Kasumi-1 (cell line): ENCODE measurements at regions not wholly inside any gene's neighbourhood (a gene's known extent, or its start where the extent isn't known, plus 50 kb on each side); places are given as distances from the start of the nearest gene placed in this dataset.

Experiments
- DNase-seq, 2 experiments: peaks; one replicate each; lab custom pipeline; 2025; lab: John Stamatoyannopoulos, UW

DNA sequence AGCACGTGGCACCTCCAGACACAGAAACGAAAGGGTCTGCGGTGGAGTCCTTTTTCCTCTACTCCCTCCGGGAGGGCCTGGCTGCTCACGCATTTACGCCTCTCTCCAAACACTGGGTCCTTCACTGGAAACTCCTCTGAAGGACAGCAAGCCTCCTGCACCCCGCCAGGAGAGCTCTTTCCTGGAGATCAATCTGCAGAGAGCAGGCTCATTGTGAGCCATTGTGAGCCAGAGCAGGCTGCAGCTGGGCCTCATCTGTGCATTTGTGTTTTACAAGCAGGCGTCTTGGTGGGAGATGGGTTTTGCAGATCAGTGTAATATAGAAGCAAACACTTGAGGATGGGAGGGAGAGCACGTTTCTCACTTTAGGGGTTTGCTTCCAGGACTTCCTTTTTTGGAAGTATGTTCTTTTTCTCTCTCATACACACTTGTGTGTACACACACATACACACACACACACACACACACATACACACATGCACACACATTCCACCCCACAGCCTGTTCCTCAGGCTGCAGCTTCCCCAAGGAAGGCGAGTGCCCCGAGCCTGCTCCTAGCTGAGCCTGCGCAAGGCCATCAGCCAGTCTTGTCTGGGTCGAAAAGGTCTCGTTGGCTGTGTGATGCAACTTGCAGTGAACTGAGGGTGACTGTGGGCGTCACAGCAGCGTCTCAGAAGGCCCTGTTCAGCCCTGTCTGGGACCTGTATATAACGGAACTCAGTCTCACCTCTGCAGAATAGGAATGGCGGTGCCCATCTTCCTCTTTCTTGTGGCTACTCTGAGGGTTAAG, 163.5 kb downstream of the GLI2 start:
- peak in 1 of 2 experiments; percentile 1 for DNase-seq

DNA sequence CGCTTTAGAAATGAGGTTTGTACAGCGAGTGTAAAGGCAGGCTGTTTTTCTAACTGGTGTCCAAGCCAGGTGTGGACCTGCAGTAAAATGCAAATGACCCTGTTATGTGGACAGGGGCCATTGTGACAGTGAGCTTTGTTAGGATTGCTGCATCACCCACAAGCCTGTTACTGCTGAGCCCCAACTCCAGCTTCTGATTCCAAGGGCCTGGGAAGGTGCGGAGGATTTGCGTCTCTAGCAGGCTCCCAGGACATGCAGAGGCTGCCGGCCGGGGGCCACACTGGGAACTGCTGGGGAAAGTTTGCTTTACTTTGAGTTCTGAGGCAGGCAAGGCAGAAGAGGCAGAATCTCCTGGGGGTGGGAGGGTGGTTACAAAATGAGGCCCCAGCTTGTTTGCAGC, 164.1 kb downstream of the GLI2 start:
- no peak for DNase-seq

DNA sequence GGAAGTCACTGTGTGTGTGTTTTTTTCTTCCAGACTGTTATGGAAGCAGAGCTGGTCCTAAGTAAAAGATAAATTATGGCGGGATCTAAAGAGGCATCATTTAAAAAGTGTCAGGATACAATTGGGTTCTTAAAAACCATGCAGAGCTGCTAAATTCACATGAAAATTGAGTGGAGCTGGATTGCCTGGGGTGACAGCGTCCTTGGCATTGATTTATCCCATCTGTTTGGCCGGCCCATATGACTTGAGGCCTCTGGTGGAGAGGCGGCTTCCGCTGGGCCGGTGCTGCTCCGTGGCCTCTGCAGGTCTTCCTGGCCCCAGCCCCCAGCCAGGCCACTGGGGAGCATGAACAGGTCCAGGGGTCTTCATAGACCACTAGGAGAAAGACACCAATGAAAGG, 165.5 kb downstream of the GLI2 start:
- DNase-seq: no peak

DNA sequence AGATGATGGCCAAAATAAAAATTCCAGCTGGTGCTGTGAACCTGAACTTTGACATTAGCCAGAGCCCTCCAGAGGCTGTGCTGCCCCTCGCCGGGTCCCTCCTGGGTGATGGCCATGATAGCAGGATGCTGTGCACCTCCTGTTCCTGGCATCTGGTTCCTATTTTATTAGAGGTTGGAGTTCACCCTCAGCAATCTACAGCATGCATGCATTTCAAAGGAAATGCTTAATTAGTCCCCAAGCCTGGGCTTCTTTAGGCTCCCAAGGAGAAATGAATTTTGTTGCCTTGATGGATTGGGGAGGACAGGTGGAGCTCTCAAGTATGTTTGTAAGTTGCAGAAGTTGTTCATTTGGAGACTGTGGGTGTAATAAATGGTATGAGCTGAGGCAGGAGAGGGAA, 166.9 kb downstream of the GLI2 start:
- DNase-seq: no peak

DNA sequence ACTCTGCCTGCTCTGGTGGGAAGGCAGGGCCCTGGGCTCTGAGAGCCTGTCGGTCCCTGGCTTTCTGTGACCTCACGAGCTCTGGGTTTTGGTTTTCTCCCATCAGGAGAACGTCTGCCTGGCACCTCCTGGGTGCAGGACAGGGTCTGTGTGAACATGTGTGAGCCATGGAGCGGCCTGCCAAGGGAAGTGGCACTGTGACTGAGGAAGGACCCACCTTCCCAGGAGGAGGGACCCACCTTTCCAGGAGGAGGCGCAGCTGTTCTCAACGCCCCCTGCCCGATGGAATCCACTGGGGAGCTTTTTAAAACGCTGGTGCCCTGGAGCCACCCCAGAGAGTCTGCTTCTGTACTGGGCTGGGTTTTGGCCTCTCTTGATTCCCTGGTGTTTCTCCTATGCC, 168.7 kb downstream of the GLI2 start:
- DNase-seq: no peak

DNA sequence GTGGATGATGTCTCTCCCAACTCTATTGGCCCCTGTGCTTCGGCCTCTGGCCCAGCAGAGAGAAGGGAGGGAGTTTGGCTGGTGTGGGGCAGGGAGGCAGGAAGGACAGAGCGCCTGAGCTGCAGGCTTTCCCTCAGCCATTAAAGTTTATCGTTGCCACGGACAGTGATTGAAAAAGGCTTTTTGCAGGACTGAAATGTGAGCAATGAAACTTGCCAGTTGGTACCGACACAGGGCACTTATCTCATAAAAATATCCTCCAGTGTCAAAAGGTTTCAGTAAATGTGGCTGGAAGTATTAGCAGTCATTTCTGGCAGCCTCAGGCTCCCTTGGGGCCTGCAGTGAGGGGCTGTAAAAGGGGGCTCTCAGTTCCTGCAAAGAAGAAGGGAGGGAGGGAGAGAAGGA, 169.2 kb downstream of the GLI2 start:
- no peak for DNase-seq

DNA sequence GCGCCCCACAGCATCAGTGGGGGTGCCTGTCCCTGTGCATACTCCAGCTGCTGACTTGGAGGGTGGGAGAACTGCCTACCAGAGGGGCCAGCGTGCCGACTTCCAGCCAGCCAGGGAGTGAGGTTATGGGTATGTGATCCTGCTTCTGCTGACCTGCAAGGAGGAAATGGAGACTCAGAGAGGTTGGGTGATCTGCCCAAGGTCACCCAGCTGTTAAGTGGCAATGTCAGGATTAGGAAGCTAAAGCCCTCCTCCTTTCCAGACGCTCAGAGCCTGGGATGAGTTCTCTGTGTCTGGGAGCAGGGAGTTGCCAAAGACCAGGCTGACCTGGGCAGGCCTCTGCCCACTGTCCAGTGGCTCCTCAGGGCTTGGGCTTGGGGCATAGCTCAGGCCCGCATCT, 169.6 kb downstream of the GLI2 start:
- no peak for DNase-seq

DNA sequence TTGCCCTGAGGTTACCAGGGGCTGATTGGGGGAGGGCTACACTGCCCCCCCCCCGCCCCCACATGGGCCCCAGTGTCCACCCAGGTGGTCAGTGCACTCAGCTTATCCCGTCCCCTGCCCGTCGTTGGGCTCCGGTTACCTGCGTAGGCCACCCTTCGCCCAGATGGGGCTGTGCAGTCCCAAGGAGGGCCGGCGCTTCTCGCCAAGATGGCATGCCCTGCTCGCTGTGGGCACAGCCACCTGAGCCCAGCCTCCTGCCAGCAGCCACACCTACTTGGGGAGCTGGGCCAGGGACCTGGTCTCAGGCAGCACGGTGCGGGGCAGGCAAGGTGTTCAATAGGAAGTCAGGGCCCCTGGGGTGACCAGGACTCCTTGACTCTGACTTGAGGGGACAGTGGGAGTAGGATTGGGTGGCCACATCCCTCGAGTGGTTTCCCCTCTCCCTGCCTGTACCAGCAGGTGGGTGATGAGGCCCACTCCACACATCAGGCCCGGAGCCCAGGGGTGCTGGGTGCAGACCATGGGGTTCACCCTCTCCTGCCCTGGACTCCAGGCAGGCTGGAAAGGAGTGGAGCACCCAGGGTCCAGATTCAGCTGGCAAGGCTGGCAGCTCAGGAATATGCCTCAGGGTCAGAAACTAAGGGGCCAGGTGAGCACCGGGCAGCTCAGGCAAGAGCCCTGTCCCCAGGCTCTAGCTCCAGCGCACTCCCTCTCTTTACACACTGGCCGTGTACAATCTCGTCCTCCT, 170.3 kb downstream of the GLI2 start:
- no peak for DNase-seq

DNA sequence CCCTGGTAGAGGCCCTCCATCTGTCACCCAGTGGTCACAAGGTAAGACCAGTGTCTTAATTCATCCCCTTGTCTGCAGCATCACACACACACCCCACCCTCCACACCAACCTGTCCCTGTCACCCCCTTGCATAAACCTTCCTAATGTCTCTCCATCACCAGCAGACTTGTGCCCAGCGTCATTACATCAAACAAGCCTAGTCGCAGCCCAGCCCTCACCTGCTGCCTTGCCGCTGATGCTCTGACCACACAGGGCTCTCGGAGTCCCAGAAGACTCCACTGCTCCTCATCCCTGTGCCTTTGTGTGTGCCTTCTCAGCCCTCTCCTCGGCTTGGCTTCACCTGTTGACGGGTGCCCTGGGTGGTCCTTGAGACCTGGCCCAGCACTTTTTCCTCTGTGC, 171.2 kb downstream of the GLI2 start:
- no peak for DNase-seq

DNA sequence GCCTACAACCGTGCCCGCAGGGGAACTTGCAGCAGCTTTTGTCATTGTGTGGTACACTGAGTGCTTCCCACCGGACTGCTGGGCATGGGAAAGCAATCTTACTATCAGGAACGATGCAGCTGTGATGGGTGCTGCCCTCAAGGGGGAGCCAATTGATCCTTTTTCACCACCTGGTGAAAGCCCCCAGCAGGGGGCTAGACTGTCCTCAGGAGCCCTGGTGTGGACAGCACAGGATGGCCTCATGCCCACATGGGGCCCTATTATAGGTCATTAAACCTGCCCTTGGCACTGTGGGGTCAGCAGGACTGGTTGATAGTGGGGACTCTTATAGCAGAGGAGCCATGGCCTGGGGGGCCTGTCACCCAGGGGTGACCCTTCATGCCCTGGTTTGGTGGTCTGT, 172.2 kb downstream of the GLI2 start:
- no peak for DNase-seq

DNA sequence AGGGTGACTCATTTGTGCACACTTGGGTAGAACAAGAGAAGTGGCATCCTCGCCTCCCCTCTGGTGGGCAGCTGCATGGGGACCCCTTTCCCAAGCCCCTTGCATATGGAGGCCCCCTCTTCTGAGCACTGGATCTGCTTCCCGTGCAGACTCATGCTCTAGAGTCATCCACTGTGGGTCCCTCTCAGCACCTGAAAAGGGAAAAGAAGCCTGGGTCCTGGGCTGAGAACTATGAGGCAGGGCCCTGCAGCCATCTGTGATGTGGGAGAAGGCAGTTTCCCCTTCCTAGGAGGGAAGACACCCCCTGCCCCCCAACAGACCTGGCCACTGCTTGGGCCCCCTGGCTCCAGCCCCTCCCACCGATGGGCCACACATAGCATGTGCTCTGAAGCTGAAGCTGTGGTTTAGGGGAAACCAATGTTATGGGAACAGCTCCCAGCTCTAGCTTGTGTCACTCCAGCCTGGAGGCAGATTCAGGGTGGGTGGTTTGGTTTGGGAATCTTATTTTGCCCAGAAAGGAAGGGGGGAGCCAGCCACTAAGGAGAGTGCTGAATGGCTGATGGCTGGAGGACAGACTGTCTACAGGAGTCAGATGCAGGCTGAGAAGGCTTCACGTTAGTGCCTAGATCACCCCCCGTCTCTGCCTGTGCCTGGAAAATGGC, 172.8 kb downstream of the GLI2 start:
- no peak for DNase-seq

DNA sequence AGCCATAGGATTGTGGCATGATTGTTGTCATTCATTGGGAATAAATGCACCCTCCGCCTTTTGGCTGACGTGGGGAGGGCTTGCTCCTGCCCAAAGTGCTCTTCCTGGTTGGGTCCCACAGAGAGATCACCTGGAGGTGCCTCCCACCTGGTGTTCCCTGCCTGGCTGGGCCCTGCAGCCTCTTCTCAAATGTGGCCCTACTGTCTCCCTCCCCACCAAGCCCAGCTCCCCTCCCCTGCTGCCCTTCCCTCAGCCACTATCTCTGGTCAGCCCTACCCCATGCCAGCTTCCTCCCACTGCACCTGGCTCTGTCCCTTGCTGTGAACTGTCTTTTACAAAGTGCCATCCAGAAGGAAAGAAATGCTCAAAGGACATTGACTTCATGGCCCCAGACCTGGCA, 173.4 kb downstream of the GLI2 start:
- DNase-seq: no peak

DNA sequence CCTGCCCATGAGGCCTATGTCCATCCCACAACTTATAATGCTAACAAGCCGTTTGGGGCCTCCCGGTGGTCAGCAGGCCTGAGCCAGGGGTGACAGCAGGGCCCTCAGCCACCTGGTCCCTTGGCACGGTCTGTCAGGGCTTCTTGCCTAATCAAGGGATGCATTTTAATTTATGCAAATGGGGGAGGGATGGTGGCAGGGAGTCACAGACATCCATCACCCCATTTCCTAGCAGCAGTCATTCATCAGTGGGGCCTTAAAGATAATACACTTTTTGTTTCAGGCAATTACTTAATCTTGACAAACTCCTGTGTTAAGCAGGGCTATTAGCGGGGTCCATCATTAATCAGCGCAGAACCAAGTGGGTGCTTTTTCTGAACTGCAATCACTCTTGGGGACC, 174.5 kb downstream of the GLI2 start:
- no peak for DNase-seq

DNA sequence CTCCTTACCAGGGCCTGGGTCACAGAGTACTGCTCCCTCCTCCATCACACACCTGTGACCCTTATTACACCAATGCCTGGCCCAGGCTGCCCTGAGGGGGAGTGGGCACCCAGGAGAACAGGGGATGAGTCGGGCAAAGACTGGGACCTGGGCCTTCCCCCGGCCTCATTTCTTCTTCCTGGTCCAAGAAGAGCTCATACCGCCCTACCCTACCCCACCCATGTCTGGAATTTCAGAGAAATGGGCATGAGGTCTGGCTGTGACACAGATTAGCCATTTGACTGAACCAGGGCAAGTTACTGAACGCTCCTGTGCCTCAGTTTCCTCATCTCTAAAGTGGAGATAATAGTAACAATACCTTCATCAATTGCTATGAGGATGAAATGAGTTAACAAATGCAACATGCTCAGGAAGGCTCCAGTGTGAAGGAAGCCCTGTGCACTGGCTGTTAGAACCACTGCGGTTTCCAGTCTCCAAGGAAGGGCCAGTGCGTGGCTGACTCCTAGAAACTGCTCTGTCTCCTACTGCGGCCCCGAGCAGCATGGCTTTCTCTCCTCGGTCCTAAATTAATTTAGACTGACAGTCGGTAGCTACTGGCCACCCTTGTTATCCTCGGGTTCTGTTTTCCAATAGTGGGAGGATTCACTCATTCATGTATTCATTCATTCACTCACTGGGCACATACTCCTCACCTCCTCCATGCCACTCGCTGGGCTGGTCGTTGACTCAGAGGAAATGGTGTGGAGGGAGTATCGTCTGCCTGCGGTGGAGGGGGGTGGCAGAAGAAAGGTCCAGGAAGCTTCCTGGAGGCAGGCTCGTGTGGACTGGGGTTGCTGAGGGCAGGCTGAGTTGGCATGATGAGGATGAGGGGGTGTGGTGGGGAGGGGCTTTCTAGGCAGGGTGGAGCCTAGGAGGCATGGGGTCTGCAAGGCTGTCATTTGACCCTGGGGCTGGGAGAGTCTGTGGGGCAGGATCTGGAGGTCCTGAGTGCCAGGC, 175.6 kb downstream of the GLI2 start:
- DNase-seq: no peak

DNA sequence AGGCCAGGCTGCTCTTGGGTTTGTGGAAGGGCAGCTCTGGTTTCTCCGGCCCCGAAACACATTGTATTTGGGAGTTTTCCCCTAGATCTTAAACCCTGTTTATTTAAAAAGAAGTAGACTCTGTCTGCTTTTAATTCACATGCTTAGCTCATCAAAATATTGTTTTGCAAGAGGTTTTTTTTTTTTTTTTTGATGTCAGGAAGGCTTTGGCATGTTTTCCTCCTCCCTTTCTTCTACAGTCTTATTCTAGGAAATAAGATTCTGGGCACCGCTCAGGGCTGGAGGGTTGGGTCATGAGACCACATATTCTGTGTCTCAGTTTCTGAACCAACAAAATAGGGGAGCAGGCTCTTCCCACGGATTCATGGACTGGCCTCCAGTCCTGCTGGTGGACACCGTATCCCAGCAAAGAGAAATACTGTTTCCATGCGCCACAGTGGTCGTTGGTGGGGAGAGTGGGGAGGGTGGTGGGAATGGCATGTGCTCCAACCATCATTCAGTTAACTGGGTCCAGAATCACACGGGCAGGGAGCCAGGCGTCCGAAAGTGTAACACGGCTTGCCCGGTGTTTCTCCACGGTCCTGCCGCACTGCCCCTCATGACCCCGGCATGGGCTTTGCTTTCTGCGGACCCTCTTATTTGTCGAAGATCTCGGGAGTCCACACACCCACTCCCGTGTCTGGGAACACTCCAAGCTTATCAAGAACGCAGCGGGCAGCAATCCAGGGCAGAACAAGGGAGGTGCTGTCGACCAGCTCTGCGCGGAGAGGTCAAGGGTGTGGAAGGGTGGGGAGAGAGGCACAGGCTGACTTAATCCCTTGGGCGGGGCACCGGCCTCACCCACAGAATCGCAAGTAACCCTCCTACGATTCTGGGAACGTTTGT, 176.7 kb downstream of the GLI2 start:
- no peak for DNase-seq

DNA sequence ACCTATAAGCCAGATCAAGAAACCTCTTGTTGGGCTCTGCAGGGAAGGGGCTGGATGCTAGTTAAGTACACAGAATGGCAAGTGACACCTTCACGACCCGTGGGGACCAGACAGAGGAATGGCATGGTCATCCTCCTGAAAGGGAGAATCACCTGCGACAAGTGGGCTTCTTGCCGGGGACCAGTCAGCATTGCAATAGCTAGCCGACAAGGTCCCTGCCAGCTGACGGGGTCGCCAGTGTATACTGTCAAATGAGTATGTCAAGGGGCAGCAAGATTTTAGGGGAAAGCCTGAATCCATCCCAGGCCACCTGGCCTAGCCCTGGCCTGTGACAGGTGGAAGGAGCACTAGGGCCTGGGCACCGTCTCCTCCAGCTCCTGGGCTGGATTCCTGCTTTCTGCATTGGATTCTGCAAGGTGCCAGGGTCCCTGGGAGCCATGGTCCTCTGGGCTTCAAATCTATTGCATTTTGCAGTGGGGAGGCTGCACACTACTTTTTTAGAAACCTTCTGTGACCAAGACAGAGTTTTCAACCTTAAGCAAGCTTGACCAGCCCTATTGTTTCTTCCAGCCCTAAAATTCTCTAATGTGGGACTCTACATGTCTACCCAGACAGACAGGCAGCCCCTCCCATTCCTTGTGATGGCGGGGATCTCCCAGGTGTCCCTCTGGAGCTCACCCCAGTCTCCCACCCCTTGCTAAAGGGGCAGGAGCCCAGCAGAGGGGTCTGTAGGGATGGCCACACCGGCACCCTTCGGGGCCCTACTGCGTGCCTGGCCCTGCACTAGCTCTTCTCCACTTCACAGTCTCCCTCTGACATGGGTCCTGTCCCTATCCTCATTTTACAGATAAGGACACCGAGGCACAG, 178.5 kb downstream of the GLI2 start:
- no peak for DNase-seq

DNA sequence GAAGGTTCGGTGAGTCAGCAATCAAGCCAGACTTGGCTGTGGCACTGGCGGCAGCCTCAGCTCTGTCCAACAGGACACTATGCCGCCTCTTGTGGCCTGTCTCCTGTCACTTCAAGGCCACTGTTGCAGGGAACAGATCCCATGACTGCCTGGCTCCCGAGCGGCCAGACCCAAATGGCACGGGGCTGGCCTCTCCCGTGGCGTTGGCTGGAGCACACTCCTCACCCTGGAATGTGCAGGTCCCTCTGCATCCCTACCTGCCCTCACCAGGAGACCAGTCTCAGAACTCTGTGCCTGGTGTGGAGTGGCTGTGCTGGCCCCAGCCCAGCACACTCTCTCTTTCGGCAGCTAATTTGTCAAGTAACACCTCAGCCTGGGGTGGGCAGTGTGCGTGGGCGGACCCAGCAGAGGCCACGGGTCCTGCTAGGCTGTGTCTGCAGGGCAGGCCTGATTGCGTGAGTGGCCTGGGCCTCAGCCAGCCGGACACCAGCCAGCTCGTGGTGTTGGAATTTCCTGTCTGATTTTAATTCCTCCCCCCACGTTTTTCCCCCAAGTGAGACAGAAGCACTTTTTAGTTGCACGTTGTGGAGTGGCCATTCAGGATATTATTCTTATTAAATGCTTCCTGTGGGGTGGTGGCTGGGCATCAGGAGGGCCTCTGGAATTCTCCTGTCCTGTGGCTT, 179.3 kb downstream of the GLI2 start:
- no peak for DNase-seq

DNA sequence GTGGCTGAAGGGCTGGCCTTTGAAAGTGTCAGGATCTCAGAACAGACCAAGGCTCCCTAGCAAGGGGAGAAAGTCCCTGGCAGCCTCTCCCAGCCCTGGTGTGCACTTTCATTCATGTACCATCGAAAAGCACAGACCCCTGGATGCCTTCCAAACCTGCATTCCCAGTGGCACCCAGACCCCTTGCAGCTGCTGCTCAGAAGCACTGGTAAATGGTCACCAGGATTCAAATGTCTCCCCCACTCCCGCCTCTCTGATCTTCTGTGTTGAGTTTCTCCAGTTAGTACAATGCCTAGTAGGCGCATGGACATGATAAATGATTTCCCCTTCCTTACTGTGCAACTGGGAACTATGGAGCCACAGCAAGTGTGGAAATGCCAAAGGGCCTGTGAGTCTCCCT, 180.0 kb downstream of the GLI2 start:
- no peak for DNase-seq

DNA sequence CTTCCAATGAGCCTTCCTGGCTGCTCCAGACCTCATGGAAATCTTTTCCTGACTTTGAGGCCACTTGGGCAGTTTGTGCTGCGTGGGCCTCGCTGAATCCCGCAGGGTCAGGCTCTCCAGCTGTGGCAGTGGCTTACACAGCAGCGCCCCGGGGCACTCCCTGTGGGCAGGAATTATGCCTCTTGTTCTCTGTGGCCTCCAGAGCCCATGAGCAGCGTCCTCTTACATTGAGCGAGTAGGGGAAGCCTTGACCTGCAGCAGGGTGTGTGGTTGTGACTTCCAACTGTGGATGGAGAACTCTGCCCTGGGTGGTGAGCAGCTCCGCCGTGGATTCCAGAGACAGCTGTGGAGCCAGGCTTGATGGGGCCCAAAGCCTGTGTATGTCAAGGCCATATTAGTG, 180.8 kb downstream of the GLI2 start:
- no peak for DNase-seq
